ENCODE measurements at regions not wholly inside any gene's neighbourhood (a gene's known extent, or its start where the extent isn't known, plus 50 kb on each side); places are given as distances from the start of the nearest gene placed in this dataset.

DNA sequence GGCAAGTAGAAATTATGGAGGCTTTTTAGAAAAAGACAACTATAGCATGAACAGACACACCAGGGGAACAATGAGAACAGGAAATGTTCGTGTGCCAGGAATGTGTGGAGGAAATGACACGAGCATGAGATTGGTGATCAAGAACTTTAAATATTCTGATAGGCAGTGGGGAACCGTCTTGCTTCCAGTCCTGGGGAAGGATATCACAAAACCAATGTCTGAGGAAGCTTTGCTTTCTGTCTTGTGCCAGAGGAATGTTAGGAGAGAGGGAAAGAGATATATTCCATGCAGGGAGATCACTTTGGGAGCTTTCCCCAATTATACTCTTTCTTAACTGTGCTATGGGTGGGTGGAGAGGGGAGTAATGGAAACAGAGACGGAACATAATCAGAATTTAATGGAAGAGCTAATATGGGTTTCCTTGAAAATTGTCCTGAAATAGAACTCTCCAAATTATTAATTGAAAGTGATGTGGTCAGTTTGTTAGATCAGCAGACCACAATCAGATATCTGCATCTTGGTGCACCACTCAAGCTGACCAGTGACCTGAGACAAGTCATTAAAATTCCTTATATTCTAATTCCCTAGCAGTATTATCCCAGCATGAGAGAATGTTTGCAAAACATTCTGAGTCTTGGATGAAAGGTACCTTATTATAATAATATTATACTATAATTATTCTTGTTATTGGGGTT lies 178.2 kb downstream of the SOX4 start:
- TF ChIP-seq, protein P1, sequence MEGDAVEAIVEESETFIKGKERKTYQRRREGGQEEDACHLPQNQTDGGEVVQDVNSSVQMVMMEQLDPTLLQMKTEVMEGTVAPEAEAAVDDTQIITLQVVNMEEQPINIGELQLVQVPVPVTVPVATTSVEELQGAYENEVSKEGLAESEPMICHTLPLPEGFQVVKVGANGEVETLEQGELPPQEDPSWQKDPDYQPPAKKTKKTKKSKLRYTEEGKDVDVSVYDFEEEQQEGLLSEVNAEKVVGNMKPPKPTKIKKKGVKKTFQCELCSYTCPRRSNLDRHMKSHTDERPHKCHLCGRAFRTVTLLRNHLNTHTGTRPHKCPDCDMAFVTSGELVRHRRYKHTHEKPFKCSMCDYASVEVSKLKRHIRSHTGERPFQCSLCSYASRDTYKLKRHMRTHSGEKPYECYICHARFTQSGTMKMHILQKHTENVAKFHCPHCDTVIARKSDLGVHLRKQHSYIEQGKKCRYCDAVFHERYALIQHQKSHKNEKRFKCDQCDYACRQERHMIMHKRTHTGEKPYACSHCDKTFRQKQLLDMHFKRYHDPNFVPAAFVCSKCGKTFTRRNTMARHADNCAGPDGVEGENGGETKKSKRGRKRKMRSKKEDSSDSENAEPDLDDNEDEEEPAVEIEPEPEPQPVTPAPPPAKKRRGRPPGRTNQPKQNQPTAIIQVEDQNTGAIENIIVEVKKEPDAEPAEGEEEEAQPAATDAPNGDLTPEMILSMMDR (IDR thresholded peaks at IDR 0.05; ENCODE audit: insufficient read depth, missing control alignments), result no peak
- no peak for FAIRE-seq

DNA sequence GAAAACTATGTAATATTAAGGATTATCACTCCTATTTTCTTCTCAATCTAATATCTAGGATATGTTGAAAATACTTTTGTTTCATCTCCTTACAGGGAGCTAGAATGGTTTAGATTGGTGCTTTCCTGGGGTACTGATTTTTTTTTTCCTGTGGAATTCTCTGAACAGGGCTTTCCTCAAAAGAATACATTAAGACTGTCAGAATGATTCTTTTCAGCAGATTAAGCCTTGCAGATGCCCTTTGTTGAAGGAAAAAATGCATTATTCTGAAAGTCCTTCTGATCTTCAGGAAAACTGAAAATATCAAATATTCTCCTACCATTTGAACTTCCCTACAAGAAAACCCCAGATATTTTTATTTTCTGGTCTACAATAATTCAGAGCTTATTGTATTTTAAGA lies 178.9 kb downstream of the SOX4 start:
- FAIRE-seq (no peak), DNase-seq (ENCODE audit: insufficient read length, low spot score) (no peak)
- TF ChIP-seq, protein P1 (IDR thresholded peaks at IDR 0.05; ENCODE audit: insufficient read depth, missing control alignments), result no peak

More for the DNA sequence above, 178.2 kb downstream of the SOX4 start:
- DNase-seq (ENCODE audit: insufficient read length, low spot score), result no peak

DNA sequence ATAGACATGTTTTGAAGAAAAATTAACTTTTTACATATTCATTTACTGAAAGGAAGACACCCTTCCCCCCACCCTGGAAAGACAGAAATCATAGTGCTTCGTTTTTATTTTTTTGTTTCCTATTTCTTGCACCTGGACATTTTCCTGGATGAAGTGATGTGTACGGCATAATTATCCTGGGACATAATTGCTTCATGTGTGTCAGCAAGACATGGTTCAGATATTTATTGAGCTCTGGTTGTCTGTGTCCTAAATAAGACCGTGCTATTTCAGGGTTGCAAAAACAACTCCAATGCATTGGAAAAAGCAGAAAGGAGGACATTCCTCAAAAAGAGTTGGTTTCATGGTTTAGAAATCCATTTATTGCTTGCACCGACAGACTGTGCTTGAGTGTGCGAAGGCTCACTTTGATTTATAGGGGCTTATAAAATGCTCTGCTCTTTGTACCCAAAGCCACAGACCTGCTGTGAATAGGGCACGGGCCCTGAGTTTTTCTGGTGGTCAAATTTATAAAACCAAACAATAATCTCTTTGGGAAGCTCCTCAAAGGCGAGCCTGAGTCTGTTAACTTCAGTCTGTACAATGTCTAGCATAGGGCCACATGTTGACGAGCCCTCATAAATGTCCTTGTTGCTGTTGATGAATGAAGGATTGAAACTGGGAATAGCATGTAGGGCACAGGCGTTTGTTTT lies 179.5 kb downstream of the SOX4 start:
- FAIRE-seq (no peak), DNase-seq (ENCODE audit: insufficient read length, low spot score) (no peak)
- TF ChIP-seq, protein P1 (IDR thresholded peaks at IDR 0.05; ENCODE audit: insufficient read depth, missing control alignments), result no peak

DNA sequence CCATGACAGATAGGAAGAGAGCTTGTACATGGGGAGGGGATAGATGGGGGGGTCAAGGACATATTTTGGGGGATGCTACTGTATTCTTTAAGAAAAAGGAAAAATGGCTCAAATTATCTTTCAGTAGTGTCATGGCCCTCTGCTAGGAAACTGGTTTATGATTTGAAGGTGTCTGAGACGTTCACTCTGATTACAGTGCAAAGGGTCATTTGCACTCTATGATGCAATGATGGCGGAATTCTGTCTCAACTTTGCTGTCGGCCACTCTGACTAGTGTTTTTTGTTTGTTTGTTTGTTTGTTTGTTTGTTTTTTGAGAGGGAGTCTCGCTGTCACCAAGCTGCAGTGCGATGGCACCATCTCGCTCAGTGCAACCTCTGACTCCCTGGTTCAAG lies 180.0 kb downstream of the SOX4 start:
- TF ChIP-seq, protein P1 (IDR thresholded peaks at IDR 0.05; ENCODE audit: insufficient read depth, missing control alignments), result no peak
- DNase-seq (ENCODE audit: insufficient read length, low spot score) (no peak), FAIRE-seq (no peak)

DNA sequence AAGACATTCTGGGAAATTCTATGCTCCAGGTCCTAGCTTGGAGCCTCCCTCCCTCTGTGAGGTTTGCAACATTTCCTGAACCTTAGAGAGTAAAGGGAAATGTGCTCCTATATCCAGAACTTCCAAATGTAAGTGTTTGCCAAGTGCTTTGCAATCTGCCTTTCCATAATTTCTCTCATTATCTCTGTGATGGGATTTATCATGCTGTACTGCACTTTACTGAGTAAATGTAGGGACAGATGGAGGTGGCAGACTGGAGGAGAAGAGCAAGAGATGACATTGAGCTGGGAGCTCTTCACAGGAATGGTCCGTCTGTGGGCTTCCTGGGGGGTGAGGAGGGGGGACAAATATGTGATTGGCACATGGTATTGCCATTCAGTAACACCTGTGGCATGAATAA lies 184.3 kb downstream of the SOX4 start:
- DNase-seq (ENCODE audit: insufficient read length, low spot score) (no peak), FAIRE-seq (no peak)
- TF ChIP-seq, protein P1 (IDR thresholded peaks at IDR 0.05; ENCODE audit: insufficient read depth, missing control alignments), result no peak

DNA sequence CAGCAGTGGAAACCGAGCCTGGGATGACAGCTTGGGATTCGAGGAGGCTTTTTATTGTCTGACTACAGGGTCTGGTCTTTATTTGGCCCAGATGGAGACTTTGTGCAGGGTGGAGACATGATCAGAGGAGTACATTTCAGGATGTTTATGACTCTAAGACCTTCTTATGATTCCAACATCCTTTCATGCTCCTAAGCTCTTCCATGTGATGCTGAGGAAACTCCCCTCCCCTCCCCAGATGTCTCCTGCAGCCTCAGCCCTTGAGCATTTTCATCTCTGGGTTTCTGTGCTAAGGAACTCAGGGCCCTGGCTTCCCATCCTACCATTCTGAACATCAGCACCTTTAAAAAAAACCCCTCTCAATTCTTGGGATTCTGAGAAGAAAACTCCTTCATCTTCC lies 186.6 kb downstream of the SOX4 start:
- FAIRE-seq (no peak), DNase-seq (ENCODE audit: insufficient read length, low spot score) (no peak)
- TF ChIP-seq, protein P1 (IDR thresholded peaks at IDR 0.05; ENCODE audit: insufficient read depth, missing control alignments), result no peak

DNA sequence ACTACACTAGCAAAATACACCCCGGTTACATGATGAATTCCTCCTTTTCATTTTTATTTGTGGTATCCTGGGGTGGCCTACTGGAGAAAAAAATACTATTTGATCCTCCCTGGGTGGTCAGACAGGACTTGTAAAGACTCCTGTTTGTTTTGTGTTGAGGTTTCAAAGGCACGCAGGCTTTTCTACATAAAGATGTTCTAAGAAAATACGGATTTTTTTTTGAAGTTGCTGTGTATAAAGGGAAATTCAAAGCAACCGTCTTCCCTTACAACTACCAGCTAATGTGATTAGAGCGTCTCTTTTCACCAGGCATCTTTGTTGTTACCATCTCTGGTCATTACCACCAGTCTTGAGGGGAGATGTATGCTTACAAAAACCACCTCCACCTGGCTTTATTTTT lies 187.1 kb downstream of the SOX4 start:
- no peak for FAIRE-seq
- no peak for DNase-seq (ENCODE audit: insufficient read length, low spot score)
- TF ChIP-seq, protein P1 (IDR thresholded peaks at IDR 0.05; ENCODE audit: insufficient read depth, missing control alignments), result no peak
